Activated CD4-positive, alpha-beta T cell treated with anti-CD3 and anti-CD28 coated beads, Interleukin-2, amount 50 U/mL, for 4 hours (primary cell): ENCODE measurements at regions not wholly inside any gene's neighbourhood (a gene's known extent, or its start where the extent isn't known, plus 50 kb on each side); places are given as distances from the start of the nearest gene placed in this dataset.
A peak's percentile ranks its signal among the peaks of the same experiment; 100 is the strongest.
"Not testable (repeated sequence)": the region's sequence is repeated elsewhere in the genome, so short reads cannot be mapped to it uniquely, and the experiment has no call there.

ENCODE experiments used
- DNase-seq, 2 experiments: peaks; one replicate each; pipeline ENCODE4 v3.0.0-alpha.2; 2020

- DNase-seq: no peak
These were observed 126.2 kb downstream of the KLF6 start for GRCh38 chr10:3658766-3659165.

- DNase-seq: no peak
These were observed 128.8 kb downstream of the KLF6 start for GRCh38 chr10:3656214-3656613.

- DNase-seq: no peak
These were observed 129.5 kb downstream of the KLF6 start for GRCh38 chr10:3655528-3655927.

GRCh38 chr10:3654980-3655379 is 130.0 kb downstream of the KLF6 start:
- no peak for DNase-seq

GRCh38 chr10:3654496-3654895 is 130.5 kb downstream of the KLF6 start:
- DNase-seq: no peak

GRCh38 chr10:3653303-3653702 is 131.7 kb downstream of the KLF6 start:
- DNase-seq: not testable (repeated sequence)

- peak; percentile 19 to 29 for DNase-seq
These were observed 132.1 kb downstream of the KLF6 start for GRCh38 chr10:3652886-3653285.

GRCh38 chr10:3651969-3652653 is 132.9 kb downstream of the KLF6 start:
- no peak for DNase-seq

GRCh38 chr10:3648576-3648975 is 136.4 kb downstream of the KLF6 start:
- DNase-seq: no peak

GRCh38 chr10:3648170-3648569 is 136.8 kb downstream of the KLF6 start:
- DNase-seq: no peak

GRCh38 chr10:3647074-3647473 is 137.9 kb downstream of the KLF6 start:
- no peak for DNase-seq

- no peak for DNase-seq
These were observed 139.6 kb downstream of the KLF6 start for GRCh38 chr10:3645406-3645805.

GRCh38 chr10:3640816-3641215 is 144.2 kb downstream of the KLF6 start:
- DNase-seq: no peak

- no peak for DNase-seq
These were observed 145.5 kb downstream of the KLF6 start for GRCh38 chr10:3639546-3639945.

- no peak for DNase-seq
These were observed 148.4 kb downstream of the KLF6 start for GRCh38 chr10:3636356-3637181.

GRCh38 chr10:3635697-3636096 is 149.3 kb downstream of the KLF6 start:
- DNase-seq: no peak

- no peak for DNase-seq
These were observed 149.8 kb downstream of the KLF6 start for GRCh38 chr10:3635211-3635671.

- not testable (repeated sequence) for DNase-seq
These were observed 150.4 kb downstream of the KLF6 start for GRCh38 chr10:3634646-3635045.

GRCh38 chr10:3631701-3632330 is 153.2 kb downstream of the KLF6 start:
- DNase-seq: no peak

- no peak for DNase-seq
These were observed 153.7 kb downstream of the KLF6 start for GRCh38 chr10:3631291-3631690.

GRCh38 chr10:3625959-3626751 is 158.9 kb downstream of the KLF6 start:
- DNase-seq: no peak

- no peak for DNase-seq
These were observed 160.6 kb downstream of the KLF6 start for GRCh38 chr10:3624367-3624766.

GRCh38 chr10:3623746-3624145 is 161.3 kb downstream of the KLF6 start:
- DNase-seq: no peak
